ENCODE measurements at regions not wholly inside any gene's neighbourhood (a gene's known extent, or its start where the extent isn't known, plus 50 kb on each side); places are given as distances from the start of the nearest gene placed in this dataset.
"Not testable (repeated sequence)": the region's sequence is repeated elsewhere in the genome, so short reads cannot be mapped to it uniquely, and the experiment has no call there.

DNA sequence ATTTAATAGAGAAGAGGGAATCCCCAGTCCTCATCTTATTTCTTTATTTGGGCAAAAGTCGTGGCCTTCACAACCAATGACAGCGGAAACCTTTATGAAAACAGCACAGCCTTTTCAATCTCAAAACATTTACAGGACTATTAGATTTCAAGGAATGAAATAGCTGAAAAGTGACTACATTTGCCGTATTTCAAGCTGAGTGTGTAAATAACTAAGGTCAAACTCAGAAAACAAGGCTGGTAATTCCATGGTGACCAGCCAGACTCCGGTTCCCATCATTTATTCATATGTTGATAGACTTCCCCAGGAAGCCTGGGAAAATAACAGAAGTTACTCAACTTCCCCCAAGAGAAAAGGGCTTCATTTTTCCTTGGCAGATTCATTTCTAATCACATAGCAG, 457.3 kb upstream of the NFE2L3 start:
- ATAC-seq (peak; percentile 81), DNase-seq (ENCODE audit: missing footprints) (no peak)
- intact Hi-C loops (cut with DNase I) = no loop called here

GRCh38 chr7:25696571-25696970, 455.4 kb upstream of the NFE2L3 start:
- intact Hi-C loops (cut with DNase I) = no loop called here
- no peak for ATAC-seq
- DNase-seq (ENCODE audit: missing footprints) = no peak

GRCh38 chr7:25698451-25699113, 453.4 kb upstream of the NFE2L3 start:
- intact Hi-C loops (cut with DNase I) = no loop called here
- DNase-seq (ENCODE audit: missing footprints) = no peak
- ATAC-seq = no peak

- intact Hi-C loops (cut with DNase I); ATAC-seq; DNase-seq (ENCODE audit: missing footprints): not testable (repeated sequence)
These were observed 451.9 kb upstream of the NFE2L3 start for GRCh38 chr7:25700141-25700540.

GRCh38 chr7:25704413-25704812, 447.6 kb upstream of the NFE2L3 start:
- DNase-seq (ENCODE audit: missing footprints) (no peak), ATAC-seq (no peak)
- intact Hi-C loops (cut with DNase I) = no loop called here

GRCh38 chr7:25706764-25707163, 445.2 kb upstream of the NFE2L3 start:
- ATAC-seq (no peak), DNase-seq (ENCODE audit: missing footprints) (no peak)
- intact Hi-C loops (cut with DNase I) = no loop called here

DNA sequence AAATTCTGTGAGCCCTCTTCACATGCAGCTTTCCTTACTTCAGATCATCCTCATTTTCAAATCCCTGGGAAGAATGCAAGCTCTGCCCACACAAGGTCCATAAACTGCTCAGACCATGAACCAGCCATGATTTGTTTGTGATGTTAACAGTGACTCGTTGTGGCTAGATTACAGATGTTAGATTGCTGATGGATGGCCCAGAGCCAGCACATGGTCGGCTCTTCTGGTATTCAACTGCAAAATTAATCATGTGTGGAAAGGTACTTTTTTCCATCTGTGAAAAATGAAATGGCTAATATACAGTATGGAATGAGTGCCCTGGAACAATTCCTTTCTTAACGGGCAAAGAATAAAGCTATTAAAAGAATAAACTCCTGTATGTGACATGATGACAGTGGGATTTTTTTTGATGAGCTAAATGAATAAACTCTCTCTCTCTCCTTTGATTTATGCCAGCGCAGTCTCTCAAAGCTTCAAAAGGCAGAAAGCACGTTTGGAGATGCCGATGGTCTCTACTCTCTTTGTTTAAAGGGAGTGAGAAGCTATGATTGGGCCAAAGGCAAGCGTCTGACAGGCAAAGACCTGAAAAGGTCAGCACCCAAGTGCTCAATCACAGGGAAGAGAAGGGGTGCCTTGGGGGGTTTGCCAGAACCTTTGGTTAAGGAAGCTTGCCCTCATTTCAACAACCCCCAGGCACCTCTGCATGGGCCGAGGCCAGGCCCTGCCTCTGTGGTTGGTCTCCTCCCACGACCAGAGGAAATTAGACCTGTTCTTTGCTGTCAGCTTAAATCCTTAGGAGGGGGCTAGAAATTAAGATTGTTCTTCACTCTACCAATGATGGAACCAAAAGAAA, 444.0 kb upstream of the NFE2L3 start:
- intact Hi-C loops (cut with DNase I) = no loop called here
- ATAC-seq (no peak), DNase-seq (ENCODE audit: missing footprints) (no peak)

DNA sequence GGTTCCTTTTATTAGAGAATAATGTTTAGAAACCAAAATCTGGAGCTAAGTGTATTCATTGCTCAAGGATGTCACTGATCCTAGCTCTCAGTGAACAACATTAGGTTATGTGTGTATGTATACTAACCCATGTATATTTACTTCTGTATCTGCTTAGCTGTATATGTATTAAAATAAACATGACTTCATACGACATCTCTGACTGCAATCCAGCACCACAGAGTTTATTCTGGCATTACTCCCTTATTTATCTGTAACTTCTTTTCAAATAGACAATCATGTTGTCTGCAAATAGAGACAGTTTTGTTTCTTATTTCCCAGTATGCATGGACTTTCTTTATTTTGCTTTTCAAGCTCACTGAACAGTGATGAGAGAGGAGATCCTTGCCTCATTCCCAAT, 441.0 kb upstream of the NFE2L3 start:
- no peak for DNase-seq (ENCODE audit: missing footprints)
- intact Hi-C loops (cut with DNase I) = loop anchor here (5.0 kb wide), 1 partner anchor 131 kb away; no protein-coding TSS in a partner anchor
- ATAC-seq = no peak

DNA sequence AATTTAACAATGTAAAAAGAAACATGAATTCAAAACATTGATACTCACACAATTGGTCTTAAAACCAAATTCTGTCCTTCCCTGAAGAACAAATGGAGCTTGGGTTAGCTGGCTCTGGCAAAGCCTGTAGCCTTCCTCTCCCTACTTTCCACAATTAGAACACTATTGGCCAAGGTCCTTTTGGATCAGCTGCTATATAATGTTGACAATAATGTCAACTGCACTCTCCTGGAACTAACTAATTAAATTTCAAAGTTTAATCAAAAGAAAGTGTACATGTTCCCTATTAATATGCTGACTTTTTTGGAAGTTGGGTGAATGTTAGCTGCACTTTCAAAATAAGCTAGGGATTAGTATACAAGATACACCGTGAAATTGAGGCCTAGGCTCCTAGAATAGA, 440.1 kb upstream of the NFE2L3 start:
- intact Hi-C loops (cut with DNase I) = loop anchor here (5.0 kb wide), 1 partner anchor 130 kb away; no protein-coding TSS in a partner anchor
- ATAC-seq = peak; percentile 47
- DNase-seq (ENCODE audit: missing footprints) = no peak

DNA sequence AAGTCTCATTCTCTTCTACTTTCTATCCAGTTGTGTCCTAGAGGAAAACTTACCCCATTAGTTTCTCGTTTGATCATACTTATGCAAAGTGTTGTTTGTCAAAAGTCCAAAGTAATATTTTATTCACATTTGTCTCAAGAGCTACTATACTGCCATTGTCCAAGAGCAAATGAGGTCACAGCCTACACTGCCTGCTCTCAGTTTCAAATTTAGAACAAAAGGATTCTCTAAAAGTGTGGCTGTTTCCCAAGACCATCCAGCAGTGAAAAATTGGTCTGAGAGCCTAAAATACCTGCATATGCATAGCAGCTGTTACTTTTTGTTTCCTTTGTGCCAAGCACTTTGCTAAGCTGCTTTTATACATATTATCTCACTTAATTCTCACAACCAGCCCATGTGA, 439.5 kb upstream of the NFE2L3 start:
- DNase-seq (ENCODE audit: missing footprints) (no peak), ATAC-seq (no peak)
- intact Hi-C loops (cut with DNase I) = loop anchor here (5.0 kb wide), 1 partner anchor 130 kb away; no protein-coding TSS in a partner anchor

GRCh38 chr7:25714013-25714412, 438.0 kb upstream of the NFE2L3 start:
- DNase-seq (ENCODE audit: missing footprints) (no peak), ATAC-seq (no peak)
- intact Hi-C loops (cut with DNase I) = loop anchor here (5.0 kb wide), 1 partner anchor 128 kb away; no protein-coding TSS in a partner anchor

- intact Hi-C loops (cut with DNase I) = no loop called here
- DNase-seq (ENCODE audit: missing footprints) (no peak), ATAC-seq (no peak)
These were observed 435.6 kb upstream of the NFE2L3 start for GRCh38 chr7:25716421-25716820.

- intact Hi-C loops (cut with DNase I) = no loop called here
- ATAC-seq = no peak
- no peak for DNase-seq (ENCODE audit: missing footprints)
These were observed 433.4 kb upstream of the NFE2L3 start for GRCh38 chr7:25718596-25718995.

- intact Hi-C loops (cut with DNase I) = no loop called here
- no peak for ATAC-seq
- no peak for DNase-seq (ENCODE audit: missing footprints)
These were observed 432.7 kb upstream of the NFE2L3 start for GRCh38 chr7:25719190-25719896.

- ATAC-seq (no peak), DNase-seq (ENCODE audit: missing footprints) (no peak)
- intact Hi-C loops (cut with DNase I) = no loop called here
These were observed 431.6 kb upstream of the NFE2L3 start for GRCh38 chr7:25720427-25720826.

DNA sequence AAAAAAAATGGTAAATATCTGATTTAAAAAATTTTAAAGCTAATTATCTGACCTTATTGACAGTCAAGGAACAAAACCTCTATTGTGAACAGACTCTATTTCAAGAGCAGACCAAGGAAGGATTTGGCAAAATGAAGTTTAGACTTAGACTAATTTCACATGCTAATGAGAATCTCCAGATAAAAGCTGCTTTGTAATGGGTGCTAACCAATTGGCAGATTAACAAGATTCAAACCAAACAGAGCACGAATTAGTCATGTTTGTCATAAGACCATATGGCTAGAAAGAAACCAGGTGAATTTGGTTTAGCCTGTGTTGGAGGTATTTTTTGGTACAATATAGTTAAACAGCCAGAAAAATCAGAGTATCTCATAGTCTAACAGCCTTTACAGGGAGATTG, 429.1 kb upstream of the NFE2L3 start:
- intact Hi-C loops (cut with DNase I) = no loop called here
- ATAC-seq (no peak), DNase-seq (ENCODE audit: missing footprints) (no peak)

GRCh38 chr7:25725451-25725850, 426.5 kb upstream of the NFE2L3 start:
- intact Hi-C loops (cut with DNase I) = no loop called here
- DNase-seq (ENCODE audit: missing footprints) (no peak), ATAC-seq (no peak)

DNA sequence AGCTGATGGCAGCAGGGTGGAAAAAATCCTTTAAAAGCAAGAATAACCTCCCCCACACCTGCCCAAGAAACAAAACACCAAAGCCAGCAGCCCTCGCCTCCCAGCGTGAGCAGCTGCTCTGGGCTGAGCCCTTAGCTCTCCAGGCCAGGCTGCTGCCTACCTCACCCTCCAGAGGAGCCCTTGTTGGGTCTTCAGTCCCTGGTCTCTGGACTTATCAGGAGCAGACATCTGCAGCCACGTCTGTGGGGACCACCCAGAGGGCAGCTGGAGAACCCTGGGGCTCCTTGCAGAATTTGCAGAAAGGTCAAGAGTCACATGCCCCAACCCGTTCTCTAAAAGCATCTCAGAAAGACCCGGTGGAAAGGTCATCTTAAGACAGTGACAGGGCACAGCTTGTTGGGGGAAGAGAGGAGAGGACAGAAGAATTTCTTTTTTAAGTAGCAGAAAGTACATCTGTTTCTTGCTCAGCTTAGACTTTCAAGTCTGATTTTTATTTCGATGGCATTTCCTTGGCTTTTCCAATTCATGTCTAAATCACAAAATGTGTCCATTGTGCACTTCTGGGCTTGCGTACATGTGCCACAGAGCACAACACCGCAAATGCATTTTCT, 425.7 kb upstream of the NFE2L3 start:
- intact Hi-C loops (cut with DNase I) = no loop called here
- no peak for ATAC-seq
- peak; percentile 48 for DNase-seq (ENCODE audit: missing footprints)

DNA sequence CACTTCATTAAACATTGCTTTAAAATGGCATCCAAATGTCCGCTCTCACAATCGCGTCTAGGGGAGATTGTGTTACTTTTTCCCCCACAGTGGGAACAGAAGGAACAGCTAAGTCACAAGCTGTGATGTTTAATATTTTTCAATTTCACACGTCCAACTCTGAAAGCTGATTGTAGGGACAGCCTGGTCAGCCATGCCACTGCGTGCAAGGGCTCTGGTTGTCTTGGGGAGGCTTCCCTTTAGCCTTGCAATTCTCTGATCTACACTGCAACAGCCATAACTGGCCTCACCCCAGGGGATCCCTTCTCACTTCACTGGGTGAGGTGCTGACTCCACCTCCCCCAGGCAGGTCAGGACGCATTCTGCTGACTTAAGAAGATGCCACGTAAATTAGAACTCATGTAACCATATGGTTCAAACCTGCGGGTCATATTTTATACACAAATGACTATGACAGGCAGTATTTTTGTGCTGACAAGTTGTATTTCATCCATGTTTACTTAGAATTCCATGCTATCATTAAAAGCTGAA, 425.2 kb upstream of the NFE2L3 start:
- no peak for DNase-seq (ENCODE audit: missing footprints)
- ATAC-seq = no peak
- intact Hi-C loops (cut with DNase I) = no loop called here

Measured in Right ventricle myocardium inferior (tissue), 1 donor.